GM10266 (cell line): ENCODE measurements at regions not wholly inside any gene's neighbourhood (a gene's known extent, or its start where the extent isn't known, plus 50 kb on each side); places are given as distances from the start of the nearest gene placed in this dataset.

Source experiments
- DNase-seq: peaks from one replicate; pipeline ENCODE4 v3.0.0; 2012; ENCODE audit errors: extremely low spot score
- TF ChIP-seq, protein P1 (sequence below): IDR thresholded peaks from 2 replicates; pipeline ENCODE4 v1.5.1; 2012; ENCODE audit warnings: mild to moderate bottlenecking, low read depth; ENCODE audit not compliant: control insufficient read depth, insufficient read depth; ENCODE audit errors: missing control alignments

DNA sequence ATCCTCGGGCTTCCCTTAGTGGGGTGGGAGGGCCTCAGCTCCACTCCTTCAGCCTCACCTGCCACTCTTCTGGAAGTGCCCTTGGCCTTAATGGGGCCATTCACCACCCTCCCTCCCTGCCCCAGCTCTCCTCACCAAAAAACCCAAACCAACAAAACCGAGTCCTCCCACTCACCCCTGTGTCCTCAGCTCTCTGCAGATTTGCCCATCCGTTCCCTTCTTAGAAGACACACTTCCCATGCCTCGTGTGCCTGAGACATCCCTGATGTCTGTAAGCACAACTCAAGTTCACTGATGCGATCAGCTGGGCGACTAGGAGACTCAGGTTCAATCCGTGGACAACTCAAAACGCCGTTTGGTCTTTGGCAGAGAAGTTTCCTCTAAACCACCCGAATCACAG lies 839.2 kb downstream of the TBC1D22A start:
- TF ChIP-seq, protein P1, sequence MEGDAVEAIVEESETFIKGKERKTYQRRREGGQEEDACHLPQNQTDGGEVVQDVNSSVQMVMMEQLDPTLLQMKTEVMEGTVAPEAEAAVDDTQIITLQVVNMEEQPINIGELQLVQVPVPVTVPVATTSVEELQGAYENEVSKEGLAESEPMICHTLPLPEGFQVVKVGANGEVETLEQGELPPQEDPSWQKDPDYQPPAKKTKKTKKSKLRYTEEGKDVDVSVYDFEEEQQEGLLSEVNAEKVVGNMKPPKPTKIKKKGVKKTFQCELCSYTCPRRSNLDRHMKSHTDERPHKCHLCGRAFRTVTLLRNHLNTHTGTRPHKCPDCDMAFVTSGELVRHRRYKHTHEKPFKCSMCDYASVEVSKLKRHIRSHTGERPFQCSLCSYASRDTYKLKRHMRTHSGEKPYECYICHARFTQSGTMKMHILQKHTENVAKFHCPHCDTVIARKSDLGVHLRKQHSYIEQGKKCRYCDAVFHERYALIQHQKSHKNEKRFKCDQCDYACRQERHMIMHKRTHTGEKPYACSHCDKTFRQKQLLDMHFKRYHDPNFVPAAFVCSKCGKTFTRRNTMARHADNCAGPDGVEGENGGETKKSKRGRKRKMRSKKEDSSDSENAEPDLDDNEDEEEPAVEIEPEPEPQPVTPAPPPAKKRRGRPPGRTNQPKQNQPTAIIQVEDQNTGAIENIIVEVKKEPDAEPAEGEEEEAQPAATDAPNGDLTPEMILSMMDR: no peak
- DNase-seq: no peak

DNA sequence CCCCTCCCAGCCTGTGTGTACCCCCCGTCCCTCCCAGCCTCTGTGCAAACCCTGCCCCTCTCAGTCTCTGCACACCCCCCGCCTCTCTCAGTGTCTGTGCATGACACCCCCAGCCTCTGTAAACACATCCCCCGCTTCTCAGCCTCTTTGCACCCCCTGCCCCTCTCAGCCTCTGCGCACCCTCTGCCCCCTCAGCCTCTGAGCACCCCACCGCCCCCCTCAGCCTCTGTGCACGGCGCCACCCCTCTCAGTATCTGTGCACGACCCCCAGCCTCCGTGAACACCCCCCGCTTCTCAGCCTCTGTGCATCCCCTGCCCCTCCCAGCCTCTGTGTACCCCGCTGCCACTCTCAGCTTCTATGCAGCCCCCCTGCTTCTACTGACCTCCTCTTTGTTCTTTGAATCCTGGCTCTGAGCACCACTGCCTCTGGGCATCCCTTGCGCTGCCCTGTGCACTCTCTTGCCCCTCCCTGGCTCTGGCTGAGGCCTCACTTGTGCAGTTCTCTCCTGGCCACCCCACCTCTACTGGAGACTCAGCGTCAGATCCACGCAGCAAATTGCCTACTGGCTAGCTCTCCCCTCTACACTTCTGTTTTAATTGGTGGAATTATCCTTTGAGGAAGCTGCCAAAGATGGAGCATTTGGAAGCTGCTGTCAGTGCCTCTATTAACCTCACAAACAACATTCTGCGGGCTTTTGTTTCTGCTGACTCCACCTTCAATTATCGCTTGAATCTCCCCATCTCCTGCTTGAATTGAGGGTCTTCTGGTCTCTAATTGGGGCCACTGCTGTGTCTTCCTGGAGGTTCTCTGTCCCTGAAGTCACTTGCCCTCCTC lies 838.6 kb downstream of the TBC1D22A start:
- TF ChIP-seq, protein P1: no peak
- no peak for DNase-seq

DNA sequence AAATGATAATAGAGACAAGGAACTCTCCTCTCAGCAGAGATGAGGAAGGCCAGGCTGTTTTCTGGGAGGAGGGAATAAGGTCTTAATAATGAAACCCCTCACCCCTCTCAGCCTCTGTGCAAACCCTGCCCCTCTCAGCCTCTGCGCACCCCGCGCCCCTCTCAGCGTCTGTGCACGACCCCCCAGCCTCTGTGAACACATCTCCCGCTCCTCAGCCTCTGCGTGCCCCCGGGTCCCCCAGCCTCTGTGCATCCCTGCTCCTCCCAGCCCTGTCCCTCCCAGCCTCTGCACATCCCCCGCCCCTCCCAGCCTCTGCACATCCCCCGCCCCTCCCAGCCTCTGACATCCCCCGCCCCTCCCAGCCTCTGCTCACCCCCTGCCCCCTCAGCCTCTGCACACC lies 837.8 kb downstream of the TBC1D22A start:
- DNase-seq: no peak
- TF ChIP-seq, protein P1: no peak

DNA sequence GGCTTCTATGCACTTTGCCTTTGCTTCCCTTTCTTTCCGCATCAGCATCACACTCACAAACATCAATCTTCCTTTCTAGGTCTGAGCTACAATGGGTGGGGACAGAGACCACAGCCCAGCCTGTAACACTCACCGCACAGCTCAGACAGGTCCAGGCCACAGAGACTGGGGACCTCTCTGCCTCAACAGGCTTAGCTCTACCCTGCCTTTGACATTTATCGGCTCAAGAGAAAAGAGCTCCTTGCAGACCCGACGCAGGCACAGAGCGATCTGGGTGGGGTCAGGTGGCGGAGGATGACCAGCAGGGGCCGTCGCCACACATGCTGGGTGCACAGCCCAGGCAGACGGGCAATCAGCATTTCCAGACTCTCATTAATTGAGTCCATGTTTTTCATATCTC lies 837.3 kb downstream of the TBC1D22A start:
- DNase-seq: no peak
- TF ChIP-seq, protein P1: no peak

DNA sequence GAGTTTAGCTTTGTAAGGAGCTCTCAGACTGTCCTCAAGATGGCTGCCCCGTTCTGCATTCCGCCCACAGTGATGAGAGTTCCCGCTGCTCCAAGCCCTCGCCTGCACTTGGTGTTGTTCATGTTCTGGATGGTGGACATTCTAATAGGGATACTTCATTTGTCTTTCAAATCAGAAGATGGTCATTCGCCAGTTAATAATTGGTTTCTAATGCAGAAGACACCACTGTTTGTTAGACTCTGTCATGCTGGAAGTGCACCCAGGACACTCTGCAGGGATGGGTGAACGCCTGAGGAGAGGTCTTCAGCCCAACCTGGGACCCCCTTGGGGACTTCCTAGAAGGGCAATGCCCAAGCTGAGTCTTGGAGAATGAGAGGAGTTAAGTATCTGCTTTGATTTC lies 836.4 kb downstream of the TBC1D22A start:
- TF ChIP-seq, protein P1: no peak
- no peak for DNase-seq

DNA sequence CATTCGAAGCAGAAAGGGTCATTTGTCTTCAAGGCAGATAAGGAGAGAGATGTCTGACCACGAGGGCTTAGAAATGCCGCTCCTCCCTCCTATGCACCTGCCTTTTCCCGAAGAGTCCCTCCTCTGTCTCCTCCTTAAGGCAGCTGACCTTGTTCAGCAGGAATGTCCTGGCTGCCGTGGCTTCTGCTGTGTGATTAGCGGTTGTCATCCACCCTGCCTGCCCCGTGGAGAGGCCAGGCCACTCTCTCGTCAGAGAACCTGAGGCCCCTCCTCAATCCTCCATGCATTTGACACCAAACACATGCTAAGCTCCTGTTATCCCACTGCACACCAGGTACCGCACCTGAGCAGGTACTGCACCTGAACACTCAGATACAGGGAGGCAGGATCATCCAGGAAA lies 834.6 kb downstream of the TBC1D22A start:
- no peak for DNase-seq
- TF ChIP-seq, protein P1: no peak

DNA sequence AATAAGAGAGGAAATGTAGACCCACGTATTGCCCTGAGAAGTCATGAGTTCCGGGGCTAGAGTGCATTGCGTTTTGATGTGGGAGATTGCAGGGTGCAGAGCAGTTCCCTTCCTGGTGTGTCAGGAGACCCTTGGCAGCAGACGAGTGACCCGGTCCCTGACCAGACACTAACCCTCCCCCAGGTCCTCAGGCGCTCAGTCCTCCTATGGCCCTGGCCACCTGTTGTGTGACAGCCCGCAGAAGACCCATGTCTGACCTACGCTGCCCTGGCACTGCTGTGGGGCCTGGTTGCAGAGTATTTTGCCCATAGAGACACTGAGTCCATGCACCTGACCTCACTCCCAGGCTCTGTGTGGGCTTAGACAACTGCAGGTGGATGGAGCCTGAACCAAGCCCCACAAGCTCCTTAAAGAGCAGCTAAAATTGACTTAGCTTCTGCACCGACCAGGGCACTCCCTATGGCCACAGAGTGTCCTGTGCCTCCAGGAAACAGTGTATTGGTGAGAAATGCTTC lies 833.8 kb downstream of the TBC1D22A start:
- TF ChIP-seq, protein P1: no peak

More for the DNA sequence above, 833.8 kb downstream of the TBC1D22A start:
- no peak for DNase-seq
